GM21360 (cell line): ENCODE measurements at regions not wholly inside any gene's neighbourhood (a gene's known extent, or its start where the extent isn't known, plus 50 kb on each side); places are given as distances from the start of the nearest gene placed in this dataset.

Experiments used
- ATAC-seq: cut with Tn5 transposase; IDR thresholded peaks from one replicate; pipeline ENCODE4 v1.9.1; 2021; ENCODE audit warnings: mild to moderate bottlenecking, moderate library complexity; ENCODE audit not compliant: unreplicated experiment

DNA sequence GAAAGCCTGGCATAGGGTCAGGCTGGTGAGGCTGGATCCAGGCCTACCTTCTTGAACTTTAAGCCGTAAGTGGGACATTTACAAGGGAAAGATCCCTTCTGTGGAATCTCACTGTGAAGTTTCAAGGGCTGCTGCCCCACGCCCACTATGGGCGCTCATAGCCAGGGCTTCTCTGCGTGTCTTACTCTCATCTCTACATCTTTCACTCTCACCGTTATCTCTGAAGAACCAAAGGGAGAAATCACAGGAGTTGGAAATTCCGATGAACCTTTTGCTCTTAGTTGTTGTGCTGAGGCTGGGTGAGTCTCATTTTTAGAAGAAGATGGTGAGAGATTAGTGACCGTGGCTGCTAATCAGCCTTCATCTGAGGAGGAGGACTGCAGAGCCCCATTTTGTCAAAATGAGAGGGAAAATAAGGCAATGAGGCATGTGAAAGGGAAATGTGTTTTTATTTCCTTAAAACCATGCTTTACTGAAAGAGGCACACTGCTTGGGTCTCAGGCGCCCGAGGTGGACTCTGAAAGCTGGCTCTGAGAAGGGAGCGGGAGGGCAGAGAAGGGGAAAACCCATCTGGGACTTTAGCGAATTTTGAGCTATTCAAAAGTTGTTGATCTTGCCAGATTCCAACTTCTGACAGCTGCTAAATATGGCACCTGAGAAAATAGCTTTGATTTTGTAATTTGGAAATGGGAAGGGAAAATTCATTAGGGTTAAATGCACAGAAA is 301.5 kb downstream of the CLIC5 start:
- ATAC-seq, result no peak
